K562 (cell line): ENCODE measurements at regions not wholly inside any gene's neighbourhood (a gene's known extent, or its start where the extent isn't known, plus 50 kb on each side); places are given as distances from the start of the nearest gene placed in this dataset.

Source experiments
- ATAC-seq: fragments of 200-7000 bp; cut with Tn5 transposase; 3 replicates; pipeline ENCODE4 v1.9.1; 2020; ENCODE audit warnings: moderate library complexity
- BruUV-seq: library from RNA; stranded (reverse); fragments of 400-500 nt; replicated peaks from 2 replicates; lab custom pipeline; 2021; lab: Mats Ljungman, UMichigan
- CTCF ChIA-PET: fragments of 300-600 bp; formaldehyde crosslinking; extraction: SDS; loops from one replicate; lab custom pipeline; 2021; ENCODE audit warnings: low intra/inter-chr PET ratio; lab: Yijun Ruan, JAX
- POLR2A ChIA-PET: fragments of 300-600, 350-650 bp; sonication (Branson Sonifier 250); formaldehyde crosslinking; extraction: SDS; loops from one replicate; lab custom pipeline; 2021; ENCODE audit warnings: antibody characterized with exemption, inconsistent platforms; lab: Yijun Ruan, JAX
- DNase-seq, 4 experiments: peaks; one replicate each; pipeline versions ENCODE4 v3.0.0 to v3.0.0-alpha.2; 2011 to 2018; ENCODE audit warnings: low spot score in 3 of 4, mixed read lengths in 3 of 4; ENCODE audit errors: extremely low read depth in 1 of 4
- FAIRE-seq: peaks from 2 replicates; lab custom pipeline; 2011; peaks lifted over from hg19 to GRCh38; lab: Jason Lieb, UNC
- H2AFZ ChIP-seq: 2 replicates; pipeline ENCODE4 v1.6.0; 2011; ENCODE audit warnings: low read depth, low read length, control low read depth, inconsistent platforms
- H3K27ac ChIP-seq: fragments of 200-600 bp; 3 replicates; pipeline ENCODE4 v1.8.0; 2011; ENCODE audit warnings: low read depth, mild to moderate bottlenecking, control low read depth, inconsistent platforms, low read length, moderate library complexity, mixed read lengths; ENCODE audit errors: extremely low read depth
- H3K27me3 ChIP-seq, 2 experiments: fragments of 300-600 bp in 1 of 2; 2 replicates in 1 of 2; 3 replicates in 1 of 2; pipeline versions ENCODE4 v1.6.0 to v1.8.0; 2011; ENCODE audit warnings: inconsistent platforms in 2 of 2, low read length in 2 of 2, mild to moderate bottlenecking in 1 of 2, mixed read lengths in 1 of 2, moderate library complexity in 1 of 2; ENCODE audit not compliant: control insufficient read depth in 2 of 2, insufficient read depth in 2 of 2
- H3K36me3 ChIP-seq: fragments of 300-600 bp; 3 replicates; pipeline ENCODE4 v1.8.0; 2011; ENCODE audit warnings: mild to moderate bottlenecking, low read length, inconsistent platforms; ENCODE audit not compliant: control insufficient read depth, insufficient read depth
- H3K4me1 ChIP-seq, 2 experiments: fragments of 200-600 bp in 1 of 2; replicated peaks in 1 of 2; 2 replicates in 1 of 2; 3 replicates in 1 of 2; pipeline versions ENCODE4 v1.5.1 to v1.8.0; 2011; ENCODE audit warnings: inconsistent platforms in 2 of 2, low read length in 2 of 2, mild to moderate bottlenecking in 1 of 2, mixed read lengths in 1 of 2, moderate library complexity in 1 of 2; ENCODE audit not compliant: control insufficient read depth in 2 of 2, insufficient read depth in 2 of 2
- H3K4me2 ChIP-seq: 2 replicates; pipeline ENCODE4 v1.6.1; 2011; ENCODE audit warnings: low read length, control low read depth, inconsistent platforms, mixed read lengths; ENCODE audit not compliant: insufficient read depth
- H3K4me3 ChIP-seq: fragments of 200-600 bp; sonication (generic), shearing (Covaris generic); 2 replicates; pipeline ENCODE4 v1.5.1; 2016; ENCODE audit warnings: control low read depth, inconsistent platforms
- H3K79me2 ChIP-seq: fragments of 200-600 bp; 3 replicates; pipeline ENCODE4 v1.8.0; 2011; ENCODE audit warnings: low read length, inconsistent platforms; ENCODE audit not compliant: control insufficient read depth, insufficient read depth
- H3K9ac ChIP-seq, 2 experiments: 2 replicates each; pipeline versions ENCODE4 v1.6.0 to v1.6.1; 2011; ENCODE audit warnings: low read depth in 2 of 2, low read length in 2 of 2, control low read depth in 1 of 2, inconsistent platforms in 1 of 2, mild to moderate bottlenecking in 1 of 2, mixed read lengths in 1 of 2; ENCODE audit not compliant: insufficient read depth in 1 of 2
- H3K9me1 ChIP-seq: one replicate; pipeline ENCODE4 v1.6.0; 2011; ENCODE audit warnings: inconsistent platforms, mild to moderate bottlenecking, low read length, moderate library complexity; ENCODE audit not compliant: control insufficient read depth, insufficient read depth
- H3K9me3 ChIP-seq: replicated peaks from 2 replicates; pipeline ENCODE4 v1.5.1; 2011; ENCODE audit warnings: low read depth, low read length, inconsistent platforms; ENCODE audit not compliant: control insufficient read depth, insufficient read depth
- H4K20me1 ChIP-seq: replicated peaks from 2 replicates; pipeline ENCODE4 v1.6.1; 2011; ENCODE audit warnings: low read length, inconsistent platforms, mixed read lengths; ENCODE audit not compliant: control insufficient read depth, insufficient read depth
- ATF7 ChIP-seq: fragments of 450-650 bp; IDR thresholded peaks from 2 replicates; pipeline ENCODE4 v1.7.1; 2014; ENCODE audit warnings: mild to moderate bottlenecking, moderate library complexity
- BRF1 ChIP-seq: IDR thresholded peaks from 3 replicates; pipeline ENCODE4 v1.6.1; 2011; ENCODE audit warnings: borderline replicate concordance, mild to moderate bottlenecking; ENCODE audit not compliant: insufficient read length; ENCODE audit errors: extremely low read depth
- CEBPB ChIP-seq: fragments of 450-650 bp; IDR thresholded peaks from 2 replicates; pipeline ENCODE4 v1.6.1; 2016; ENCODE audit warnings: missing genetic modification characterization, missing compliant biosample characterization
- DIDO1 ChIP-seq: fragments of 450-650 bp; IDR thresholded peaks from 2 replicates; pipeline ENCODE4 v1.6.1; 2016; ENCODE audit warnings: low read depth, missing biosample characterization, missing genetic modification characterization
- FOS ChIP-seq: IDR thresholded peaks from 3 replicates; pipeline ENCODE4 v1.6.1; 2011; ENCODE audit not compliant: insufficient read length; ENCODE audit errors: extremely low read depth
- GABPB1 ChIP-seq: sonication (generic); formaldehyde crosslinking; IDR thresholded peaks from 2 replicates; pipeline ENCODE4 v1.8.0; 2022; ENCODE audit warnings: mild to moderate bottlenecking, missing genetic modification reagents
- GATAD2B ChIP-seq: fragments of 450-650 bp; IDR thresholded peaks from 2 replicates; pipeline ENCODE4 v1.6.1; 2017; ENCODE audit warnings: mild to moderate bottlenecking, borderline replicate concordance
- MEF2D ChIP-seq: conservative IDR thresholded peaks from 2 replicates; pipeline ENCODE4 v1.6.1; 2016; ENCODE audit warnings: low read depth, missing genetic modification characterization, missing compliant biosample characterization
- NEUROD1 ChIP-seq: fragments of 150-350 bp; IDR thresholded peaks from 2 replicates; pipeline ENCODE4 v1.6.1; 2014; ENCODE audit warnings: borderline replicate concordance, low read length, low read depth; ENCODE audit not compliant: partially characterized antibody
- NR4A1 ChIP-seq, 2 experiments: fragments of 250-450 bp in 1 of 2; fragments of 450-650 bp in 1 of 2; sonication (Bioruptor Pico) in 1 of 2; IDR thresholded peaks; 2 replicates each; pipeline versions ENCODE4 v1.4.0 to v1.6.1; 2016 to 2020; ENCODE audit warnings: mild to moderate bottlenecking in 2 of 2, missing compliant biosample characterization in 1 of 2, missing genetic modification characterization in 1 of 2, moderate library complexity in 1 of 2
- SAFB ChIP-seq: fragments of 200-400 bp; formaldehyde crosslinking; IDR thresholded peaks from 2 replicates; pipeline ENCODE4 v1.6.1; 2017; ENCODE audit warnings: low read depth, low read length, borderline replicate concordance
- ZNF431 ChIP-seq: sonication (generic); formaldehyde crosslinking; IDR thresholded peaks from 2 replicates; pipeline ENCODE4 v1.8.0; 2022; ENCODE audit warnings: mild to moderate bottlenecking, missing genetic modification reagents
- WGBS: fragments of 100-300 bp; shearing (Covaris generic); methylation state at CpG from one replicate; pipeline ENCODE4 v1.1.6; 2016; ENCODE audit warnings: low coverage, mixed read lengths; ENCODE audit not compliant: insufficient coverage; ENCODE audit errors: missing lambda C conversion rate; 5-methylcytosine and 5-hydroxymethylcytosine counted together
- in situ Hi-C: fragments of 300-500 bp; cut with MboI; formaldehyde crosslinking; loops from 4 replicates; pipeline ENCODE4 v1.15.0; 2018; ENCODE audit warnings: inconsistent platforms, mixed read lengths
- intact Hi-C: fragments of 100-400 bp; cut with micrococcal nuclease; formaldehyde crosslinking; loops from 2 replicates; pipeline ENCODE4 v1.14.2; 2022
- TF ChIP-seq, protein P1 (sequence below), 2 experiments: IDR thresholded peaks; 2 replicates each; pipeline ENCODE4 v1.6.1; 2012; ENCODE audit warnings: improper control_type of control experiment in 2 of 2, low read depth in 2 of 2, low read length in 2 of 2, borderline replicate concordance in 1 of 2
- TF ChIP-seq, protein P2 (sequence below), 2 experiments: fragments of 450-650 bp; conservative IDR thresholded peaks; 2 replicates each; pipeline ENCODE4 v1.6.1; 2017; ENCODE audit warnings: mild to moderate bottlenecking in 2 of 2, moderate library complexity in 2 of 2

DNA sequence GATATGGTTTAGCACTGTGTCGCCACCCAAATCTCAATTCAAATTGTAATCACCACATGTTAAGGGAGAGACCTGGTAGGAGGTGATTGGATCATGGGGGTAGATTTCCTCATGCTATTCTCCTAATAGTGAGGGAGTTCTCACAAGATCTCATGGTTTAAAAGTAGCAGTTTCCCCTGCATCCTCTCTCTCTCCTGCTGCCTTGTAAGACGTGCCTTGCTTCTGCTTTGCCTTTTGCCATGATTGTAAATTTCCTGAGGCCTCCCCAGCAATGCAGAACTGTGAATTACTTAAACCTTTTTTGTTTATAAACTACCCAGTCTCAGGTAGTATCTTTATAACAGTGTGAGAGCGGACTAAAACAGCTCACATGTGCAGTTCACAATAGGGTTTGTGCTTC, 1668.7 kb upstream of the RAG2 start:
- Histone ChIP-seq H3K4me3 (no peak overlapping the region), H3K79me2 (no peaks in the 10 kb centered on the region), H3K4me2 (no peak overlapping the region), H3K27ac (no peak overlapping the region), H3K27me3 (no peaks in the 10 kb centered on the region), H4K20me1 (no peaks in the 10 kb centered on the region), H2AFZ (no peak overlapping the region), H3K9me1 (no peaks in the 10 kb centered on the region), H3K4me1 (no peaks in the 10 kb centered on the region; a peak in 1 of 5 replicates), H3K9me3 (no peaks in the 10 kb centered on the region; the same call in 1 of the 2 replicates), H3K36me3 (no peaks in the 10 kb centered on the region), H3K9ac (no peak overlapping the region)
- DNase-seq (no peak), FAIRE-seq (no peak), ATAC-seq (no peak)
- TF ChIP-seq ZNF431 (CRISPR knock-in tag): peak; percentile 95
- TF ChIP-seq MEF2D (tag): no peak
- intact Hi-C loops (no loop called here), in situ Hi-C loops (no loop called here)
- ChIA-PET POLR2A (no interaction called here), CTCF (no interaction called here)
- WGBS: 52% methylated on average over 2 of the region's 3 CpGs
- no TSS peak for BruUV-seq

DNA sequence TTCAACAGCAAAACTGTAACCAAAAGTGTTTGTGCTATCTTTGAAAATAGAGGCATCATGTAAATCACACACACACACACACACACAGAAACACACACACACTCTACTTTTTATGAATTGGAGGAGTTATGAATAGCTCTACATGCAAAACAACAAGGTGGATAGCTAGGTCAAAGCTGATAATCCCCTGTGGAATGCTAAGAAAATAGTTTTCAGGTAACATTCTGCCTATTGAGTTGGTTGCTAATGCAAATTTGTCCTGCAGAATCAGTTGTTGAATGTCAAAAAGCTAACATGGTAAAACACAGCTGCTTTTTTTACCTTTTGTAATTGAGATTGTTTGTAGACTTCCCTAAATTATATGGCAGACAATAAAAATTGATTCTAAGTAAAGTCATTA, 1658.4 kb upstream of the RAG2 start:
- ChIA-PET POLR2A (no interaction called here), CTCF (no interaction called here)
- intact Hi-C loops: no loop called here
- Histone ChIP-seq H3K9me1 (no peaks in the 10 kb centered on the region), H3K27ac (no peak overlapping the region), H3K4me3 (no peak overlapping the region), H3K36me3 (no peaks in the 10 kb centered on the region), H3K27me3 (no peaks in the 10 kb centered on the region), H3K9ac (no peak overlapping the region), H2AFZ (no peak overlapping the region), H3K4me1 (no peaks in the 10 kb centered on the region), H3K79me2 (no peaks in the 10 kb centered on the region), H3K9me3 (no peaks in the 10 kb centered on the region), H4K20me1 (no peaks in the 10 kb centered on the region), H3K4me2 (no peak overlapping the region)
- no TSS peak for BruUV-seq
- FAIRE-seq (no peak), DNase-seq (no peak), ATAC-seq (no peak)
- in situ Hi-C loops: no loop called here
- TF ChIP-seq, protein P1, sequence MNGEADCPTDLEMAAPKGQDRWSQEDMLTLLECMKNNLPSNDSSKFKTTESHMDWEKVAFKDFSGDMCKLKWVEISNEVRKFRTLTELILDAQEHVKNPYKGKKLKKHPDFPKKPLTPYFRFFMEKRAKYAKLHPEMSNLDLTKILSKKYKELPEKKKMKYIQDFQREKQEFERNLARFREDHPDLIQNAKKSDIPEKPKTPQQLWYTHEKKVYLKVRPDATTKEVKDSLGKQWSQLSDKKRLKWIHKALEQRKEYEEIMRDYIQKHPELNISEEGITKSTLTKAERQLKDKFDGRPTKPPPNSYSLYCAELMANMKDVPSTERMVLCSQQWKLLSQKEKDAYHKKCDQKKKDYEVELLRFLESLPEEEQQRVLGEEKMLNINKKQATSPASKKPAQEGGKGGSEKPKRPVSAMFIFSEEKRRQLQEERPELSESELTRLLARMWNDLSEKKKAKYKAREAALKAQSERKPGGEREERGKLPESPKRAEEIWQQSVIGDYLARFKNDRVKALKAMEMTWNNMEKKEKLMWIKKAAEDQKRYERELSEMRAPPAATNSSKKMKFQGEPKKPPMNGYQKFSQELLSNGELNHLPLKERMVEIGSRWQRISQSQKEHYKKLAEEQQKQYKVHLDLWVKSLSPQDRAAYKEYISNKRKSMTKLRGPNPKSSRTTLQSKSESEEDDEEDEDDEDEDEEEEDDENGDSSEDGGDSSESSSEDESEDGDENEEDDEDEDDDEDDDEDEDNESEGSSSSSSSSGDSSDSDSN (IDR thresholded peaks at IDR 0.05; ENCODE audit: borderline replicate concordance in 1 of 2, low read depth in 2 of 2, low read length in 2 of 2): no peak
- TF ChIP-seq SAFB (no peak), GABPB1 (CRISPR knock-in tag) (no peak), BRF1 (no peak), CEBPB (tag) (no peak), FOS (no peak), NEUROD1 (no peak), DIDO1 (tag) (no peak), NR4A1 (CRISPR knock-in tag; IDR thresholded peaks at IDR 0.05) (no peak), NR4A1 (tag; IDR thresholded peaks at IDR 0.05) (no peak), ATF7 (no peak), GATAD2B (no peak)
- TF ChIP-seq, protein P2, sequence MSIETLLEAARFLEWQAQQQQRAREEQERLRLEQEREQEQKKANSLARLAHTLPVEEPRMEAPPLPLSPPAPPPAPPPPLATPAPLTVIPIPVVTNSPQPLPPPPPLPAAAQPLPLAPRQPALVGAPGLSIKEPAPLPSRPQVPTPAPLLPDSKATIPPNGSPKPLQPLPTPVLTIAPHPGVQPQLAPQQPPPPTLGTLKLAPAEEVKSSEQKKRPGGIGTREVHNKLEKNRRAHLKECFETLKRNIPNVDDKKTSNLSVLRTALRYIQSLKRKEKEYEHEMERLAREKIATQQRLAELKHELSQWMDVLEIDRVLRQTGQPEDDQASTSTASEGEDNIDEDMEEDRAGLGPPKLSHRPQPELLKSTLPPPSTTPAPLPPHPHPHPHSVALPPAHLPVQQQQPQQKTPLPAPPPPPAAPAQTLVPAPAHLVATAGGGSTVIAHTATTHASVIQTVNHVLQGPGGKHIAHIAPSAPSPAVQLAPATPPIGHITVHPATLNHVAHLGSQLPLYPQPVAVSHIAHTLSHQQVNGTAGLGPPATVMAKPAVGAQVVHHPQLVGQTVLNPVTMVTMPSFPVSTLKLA (conservative IDR thresholded peaks at IDR 0.05): no peak
